ENCODE measurements at regions not wholly inside any gene's neighbourhood (a gene's known extent, or its start where the extent isn't known, plus 50 kb on each side); places are given as distances from the start of the nearest gene placed in this dataset.

DNA sequence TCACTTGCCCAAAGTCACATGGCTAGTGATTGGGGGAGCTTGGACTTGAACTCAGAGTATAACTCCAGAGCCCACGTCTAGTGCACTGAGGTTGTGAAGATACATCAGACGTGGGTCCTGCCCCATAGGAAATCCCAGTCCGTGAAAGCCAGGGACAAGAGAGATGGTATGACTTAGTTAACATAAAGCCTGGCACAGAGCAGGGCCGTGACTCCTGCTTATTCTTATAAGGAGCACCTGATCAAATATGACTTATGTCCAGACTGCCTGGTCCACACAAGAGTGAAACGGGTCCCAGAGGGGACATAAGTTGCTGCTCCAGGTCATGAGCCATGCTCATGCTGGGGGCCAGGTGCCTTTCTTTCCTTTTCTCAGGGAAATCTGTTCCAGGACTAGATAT is 166.3 kb upstream of the USP24 start:
- TF ChIP-seq CTCF (IDR thresholded peaks at IDR 0.05): no peak
- TF ChIP-seq POLR2A (IDR thresholded peaks at IDR 0.05): no peak
